HL-60 (cell line): ENCODE measurements at regions not wholly inside any gene's neighbourhood (a gene's known extent, or its start where the extent isn't known, plus 50 kb on each side); places are given as distances from the start of the nearest gene placed in this dataset.

ENCODE experiments used
- GABPA ChIP-seq: IDR thresholded peaks from 2 replicates; pipeline ENCODE4 v1.6.1; 2012; ENCODE audit warnings: low read depth
- POLR2AphosphoS5 ChIP-seq: IDR thresholded peaks from 2 replicates; pipeline ENCODE4 v1.6.1; 2012; ENCODE audit warnings: low read depth

DNA sequence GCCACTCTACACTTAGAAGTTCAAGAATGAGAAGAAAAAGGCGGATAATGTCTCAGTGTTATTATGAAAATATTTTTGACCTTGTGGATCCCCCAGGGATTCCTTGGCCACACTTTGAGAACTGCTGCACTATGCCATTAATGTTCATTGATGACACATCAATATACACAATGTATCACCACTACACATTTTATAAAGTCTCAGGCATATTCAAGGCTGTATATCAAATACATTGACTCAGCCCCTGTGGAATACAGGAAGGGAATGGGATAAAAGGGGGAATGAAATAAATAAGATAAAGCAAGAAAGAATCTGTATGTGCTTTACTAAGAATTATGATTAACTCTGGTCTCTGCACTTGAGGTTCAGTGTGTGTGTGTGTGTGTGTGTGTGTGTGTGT is 69.1 kb downstream of the INHBB start:
- no peak for TF ChIP-seq POLR2AphosphoS5
- no peak for TF ChIP-seq GABPA
